ENCODE measurements at regions not wholly inside any gene's neighbourhood (a gene's known extent, or its start where the extent isn't known, plus 50 kb on each side); places are given as distances from the start of the nearest gene placed in this dataset.
"Not testable (repeated sequence)": the region's sequence is repeated elsewhere in the genome, so short reads cannot be mapped to it uniquely, and the experiment has no call there.

GRCh38 chr1:235059221-235059620, 69.4 kb downstream of the TOMM20 start:
- DNase-seq, result no peak

- no peak for DNase-seq
Observed at GRCh38 chr1:235058695-235059094, 69.9 kb downstream of the TOMM20 start.

DNA sequence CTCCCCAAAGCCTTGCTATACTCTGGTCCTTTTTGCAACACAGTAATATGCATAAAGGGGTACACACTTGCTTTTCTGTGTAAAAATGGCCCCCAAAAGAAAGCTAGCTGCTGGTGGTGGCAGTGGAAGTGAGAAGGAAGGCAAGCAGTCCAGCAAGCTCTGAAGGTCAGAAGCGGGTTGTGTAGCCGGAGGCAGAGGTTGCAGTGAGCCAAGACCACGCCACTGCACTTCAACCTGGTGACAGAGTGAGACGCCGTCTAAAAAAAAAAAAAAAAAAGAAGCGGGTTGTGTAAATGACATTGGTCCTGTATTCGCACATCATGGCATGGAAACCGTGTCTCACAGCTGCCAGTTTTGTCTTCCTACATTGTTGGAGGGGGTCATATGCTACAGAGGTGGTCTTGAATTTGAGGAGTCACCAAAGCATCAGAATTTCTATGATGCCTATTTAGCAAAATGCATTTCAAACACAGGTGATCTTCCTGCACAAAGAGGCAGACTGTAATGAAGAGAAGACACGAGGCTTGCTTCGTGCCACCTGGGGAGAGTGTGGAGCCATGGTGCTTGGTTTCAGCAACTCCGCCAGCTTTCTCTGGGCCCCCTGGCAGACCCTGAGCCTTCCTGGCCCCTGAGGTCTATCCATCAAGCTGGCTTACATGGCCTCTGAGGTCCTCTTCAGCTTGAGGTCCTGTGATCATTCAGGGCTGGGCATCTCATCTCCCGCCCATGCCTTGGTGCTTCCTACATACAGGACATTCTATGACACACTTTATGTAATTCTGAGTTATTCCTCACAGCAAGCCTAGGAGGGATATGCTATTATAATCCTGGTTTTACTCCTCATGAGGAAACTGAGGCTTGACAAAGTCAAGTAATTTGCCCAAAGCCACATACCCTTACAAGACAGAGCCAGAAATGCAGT, 71.0 kb downstream of the TOMM20 start:
- no peak for DNase-seq

DNA sequence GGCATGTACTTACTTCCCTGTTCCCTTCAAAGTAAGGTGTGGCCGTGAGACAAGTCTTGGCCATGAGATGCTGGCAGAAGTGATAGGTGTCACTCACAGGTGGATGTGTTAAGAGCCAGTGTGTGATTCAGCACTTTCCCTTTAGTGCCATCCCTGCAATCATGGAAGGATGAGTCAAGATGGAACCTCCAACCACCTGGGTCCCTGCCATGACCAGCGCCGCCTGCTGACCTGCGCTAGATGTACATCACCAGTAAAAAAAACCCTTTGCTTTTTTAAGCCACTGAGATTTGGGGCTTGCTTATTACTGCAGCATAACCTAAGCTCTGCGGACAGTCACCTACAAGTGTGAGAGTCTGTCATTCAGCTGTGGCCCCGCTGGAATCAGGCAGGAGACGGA, 71.7 kb downstream of the TOMM20 start:
- no peak for DNase-seq

DNA sequence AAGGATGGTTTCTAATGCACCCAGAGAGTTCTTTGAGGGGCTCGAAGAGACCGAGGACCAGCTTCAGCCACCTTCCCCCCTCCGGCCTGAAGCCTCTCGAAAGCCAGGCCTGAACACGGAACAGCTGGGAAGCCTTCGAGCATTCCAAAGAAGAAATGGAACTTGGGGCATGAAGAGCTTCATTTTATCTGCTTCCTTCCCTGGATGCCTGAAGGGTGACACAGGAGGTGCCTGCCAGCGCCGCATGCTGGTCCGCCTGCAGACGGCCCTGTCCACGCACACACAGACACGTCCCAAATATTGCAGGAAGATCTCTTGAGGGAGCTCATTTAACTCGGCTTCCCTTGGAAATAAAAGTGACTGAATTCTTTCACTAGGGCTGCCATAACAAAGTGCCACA, 73.7 kb downstream of the TOMM20 start:
- no peak for DNase-seq

GRCh38 chr1:235054466-235054865, 74.2 kb downstream of the TOMM20 start:
- no peak for DNase-seq

GRCh38 chr1:235052067-235053008, 76.3 kb downstream of the TOMM20 start:
- DNase-seq, result no peak

GRCh38 chr1:235051521-235051920, 77.1 kb downstream of the TOMM20 start:
- DNase-seq, result no peak

DNA sequence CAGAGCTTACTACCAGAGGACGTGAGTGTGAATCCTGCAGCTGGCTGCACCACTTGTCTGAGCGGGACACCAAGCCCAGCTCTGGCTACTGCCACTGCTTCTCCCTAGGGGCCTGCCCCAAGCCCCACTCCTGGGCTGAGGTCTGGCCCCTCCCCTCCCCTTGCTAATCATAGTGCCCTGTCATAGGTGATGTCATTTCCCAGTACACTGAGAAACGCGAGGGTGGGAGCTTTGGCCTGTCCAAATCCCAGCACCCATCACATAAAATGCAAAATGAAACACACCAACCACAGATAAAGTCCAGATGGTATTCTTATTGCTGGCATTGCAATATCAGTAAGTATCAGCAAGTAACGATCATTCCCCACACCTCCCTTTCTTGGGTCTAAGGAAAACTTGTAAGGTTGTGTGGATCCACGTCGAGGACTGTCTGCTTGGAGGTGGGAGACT, 77.7 kb downstream of the TOMM20 start:
- DNase-seq, result no peak

DNA sequence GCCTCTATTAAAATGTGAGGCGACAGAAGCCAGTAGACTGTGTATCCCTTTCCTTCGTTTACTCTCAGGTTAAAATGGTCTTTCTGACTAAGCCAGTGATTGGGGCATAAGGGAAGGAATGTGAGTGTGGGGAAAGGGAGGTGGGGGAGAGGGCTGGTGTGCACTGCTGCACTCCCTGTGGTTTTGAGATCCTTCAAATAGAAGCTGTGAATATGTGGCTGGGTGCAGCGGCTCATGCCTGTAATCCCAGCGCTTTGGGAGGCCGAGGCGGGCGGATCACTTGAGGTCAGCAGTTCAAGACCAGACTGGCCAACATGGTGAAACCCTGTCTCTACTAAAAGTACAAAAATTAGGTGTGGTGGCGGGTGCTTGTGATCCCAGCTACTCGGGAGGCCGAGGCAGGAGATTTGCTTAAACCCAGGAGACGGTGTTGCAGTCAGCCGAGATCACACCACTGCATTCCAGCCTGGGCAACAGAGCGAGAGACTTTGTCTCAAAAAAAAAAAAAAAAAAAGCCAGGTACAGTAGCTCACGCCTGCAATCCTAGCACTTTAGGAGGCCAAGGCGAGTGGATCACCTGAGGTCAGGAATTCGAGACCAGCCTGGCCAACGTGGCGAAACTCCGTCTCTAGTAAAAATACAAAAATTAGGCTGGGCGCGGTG, 78.8 kb downstream of the TOMM20 start:
- not testable (repeated sequence) for DNase-seq

DNA sequence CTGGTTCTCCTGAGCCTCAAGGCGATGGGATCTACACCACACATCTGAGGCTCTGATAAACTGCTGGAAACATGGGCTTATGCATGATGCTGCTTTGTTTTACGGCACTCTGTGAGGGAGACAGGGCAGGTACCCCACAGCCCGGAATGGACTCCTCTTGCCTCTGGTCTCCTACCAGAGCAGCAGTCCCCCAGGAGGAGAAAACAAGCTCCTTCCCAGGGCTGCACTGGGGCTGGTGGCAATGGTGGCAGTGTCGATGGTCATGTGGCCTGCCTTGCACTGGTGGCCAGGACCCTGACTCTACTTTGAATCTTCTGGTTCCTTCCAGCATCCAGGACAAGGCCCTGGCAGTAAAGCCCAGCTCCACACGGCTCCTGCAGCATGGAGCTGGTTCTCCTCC, 79.4 kb downstream of the TOMM20 start:
- no peak for DNase-seq

DNA sequence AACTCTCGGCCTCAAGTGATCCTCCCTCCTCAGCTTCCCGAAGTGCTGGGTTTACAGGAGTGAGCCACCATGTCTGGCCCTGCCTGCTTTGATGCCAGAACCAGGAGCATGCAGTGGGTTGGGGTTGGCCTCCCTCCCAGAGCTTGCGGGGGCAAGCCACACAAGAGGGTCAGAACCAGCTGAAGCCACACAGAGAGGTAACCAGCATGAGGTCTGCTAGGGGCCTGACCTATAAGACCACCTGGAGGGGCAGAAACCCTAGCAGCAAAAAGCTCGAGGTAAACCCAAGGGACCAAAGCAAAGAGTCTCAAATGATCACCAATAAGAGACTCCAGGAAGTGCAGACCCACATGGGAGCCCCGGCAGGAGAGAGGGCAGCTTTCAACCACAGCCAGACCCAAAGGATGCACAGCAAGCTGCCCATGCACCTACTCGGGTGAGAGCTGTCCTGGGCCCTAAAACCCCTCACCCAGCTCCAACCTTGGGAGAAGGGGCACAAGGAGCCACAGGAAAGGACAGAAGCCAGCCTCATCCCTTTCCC, 81.2 kb downstream of the TOMM20 start:
- DNase-seq, result no peak

- no peak for DNase-seq
Observed at GRCh38 chr1:235045921-235046601, 82.6 kb downstream of the TOMM20 start.

DNA sequence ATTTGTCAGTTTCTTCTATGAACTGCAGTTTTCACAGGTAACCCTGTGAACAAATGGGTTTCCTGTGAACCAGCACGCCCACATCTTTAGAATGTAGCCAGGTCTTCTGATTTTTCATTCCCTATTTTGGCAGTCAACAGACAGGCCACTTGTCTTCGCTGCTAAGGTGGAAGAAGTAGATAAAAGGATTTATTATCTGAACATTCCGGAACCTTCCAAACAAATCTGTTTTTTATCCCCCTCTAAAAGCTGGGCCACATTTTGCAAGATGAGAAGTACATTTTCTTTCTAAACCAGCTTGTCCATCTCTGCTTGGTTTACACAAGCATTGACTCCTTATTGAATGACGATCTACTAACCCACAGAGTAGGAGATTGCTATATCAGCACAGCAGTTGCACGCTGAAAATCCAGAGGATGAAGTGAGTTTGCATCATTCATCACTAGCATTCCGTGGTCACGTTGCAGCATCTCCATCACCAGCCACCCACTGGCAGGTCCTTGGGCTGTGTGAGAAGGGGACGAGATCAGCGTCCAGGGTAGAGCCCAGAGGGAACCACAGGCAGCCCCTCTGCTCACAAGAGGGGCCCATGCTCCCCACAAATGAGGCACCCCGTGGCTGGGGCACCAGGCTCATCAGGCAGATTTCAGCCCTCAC, 83.5 kb downstream of the TOMM20 start:
- no peak for DNase-seq

DNA sequence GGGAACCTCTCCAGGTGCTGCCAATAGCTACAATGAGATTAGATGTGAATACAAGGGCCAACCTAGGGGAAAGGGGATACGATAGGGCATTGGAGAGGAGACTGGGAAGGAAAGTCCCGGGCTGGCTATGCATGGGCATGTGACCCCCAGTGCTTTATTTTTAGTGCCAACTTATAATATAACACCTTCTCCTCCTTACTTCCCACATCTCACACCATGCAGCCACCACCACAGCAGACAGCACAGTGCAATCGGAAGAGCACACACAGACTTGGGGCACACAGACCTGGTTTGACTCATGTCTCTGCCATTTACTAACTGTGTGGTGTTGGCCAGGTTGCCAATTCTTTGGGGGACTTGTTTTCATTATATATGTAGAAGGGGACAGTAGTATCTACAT, 85.4 kb downstream of the TOMM20 start:
- no peak for DNase-seq

GRCh38 chr1:235038701-235039100, 89.9 kb downstream of the TOMM20 start:
- no peak for DNase-seq

DNA sequence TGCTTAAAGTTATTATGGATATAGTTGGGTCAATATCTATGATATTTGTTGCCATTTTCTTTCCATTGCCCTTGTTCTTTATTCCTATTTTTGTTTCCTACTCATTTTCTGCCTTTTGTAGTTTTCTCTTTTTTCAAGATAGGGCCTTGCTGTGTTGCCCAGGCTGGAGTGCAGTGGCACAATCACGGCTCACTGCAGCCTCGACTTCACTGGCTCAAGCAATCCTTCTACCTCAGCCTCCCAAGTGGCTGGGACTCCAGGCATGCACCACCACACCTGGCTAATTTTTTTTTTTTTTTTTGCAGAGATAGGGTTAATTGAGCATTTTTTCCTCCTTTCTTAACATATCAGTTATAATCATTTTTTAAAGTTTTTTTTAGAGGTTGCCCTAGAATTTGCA, 92.7 kb downstream of the TOMM20 start:
- DNase-seq, result no peak

DNA sequence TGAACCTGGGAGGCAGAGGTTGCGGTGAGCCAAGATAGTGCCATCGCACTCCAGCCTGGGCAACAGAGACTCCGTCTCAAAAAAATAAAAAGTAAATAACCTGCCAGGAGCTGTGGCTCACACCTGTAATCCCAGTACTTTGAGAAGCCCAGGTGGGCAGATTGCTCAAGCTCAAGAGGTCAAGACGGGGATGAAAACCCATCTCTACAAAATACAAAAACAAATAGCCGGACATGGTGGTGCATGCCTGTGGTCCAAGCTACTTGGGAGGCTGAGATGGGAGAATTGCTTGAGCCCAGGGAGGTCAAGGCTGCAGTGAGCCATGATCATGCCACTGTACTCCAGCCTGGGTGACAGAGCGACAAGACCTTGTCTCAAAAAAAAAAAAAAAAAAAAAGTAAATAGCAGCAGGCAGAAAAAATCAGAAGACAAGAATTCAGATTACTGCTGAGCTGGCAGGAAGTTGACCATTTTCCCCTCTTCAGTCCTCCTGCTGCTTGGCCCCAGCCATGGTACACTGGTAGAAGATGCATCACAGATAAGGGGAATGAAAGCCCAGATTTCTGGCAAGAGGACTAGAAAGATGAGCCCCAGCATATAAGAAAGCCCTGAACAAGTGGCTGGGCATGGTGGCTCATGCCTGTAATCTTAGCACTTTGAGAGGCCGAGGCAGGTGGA, 97.6 kb downstream of the TOMM20 start:
- DNase-seq, result no peak

- DNase-seq, result no peak
Observed at GRCh38 chr1:235027862-235028250, 100.8 kb downstream of the TOMM20 start.

- DNase-seq, result no peak
Observed at GRCh38 chr1:235027076-235027861, 101.4 kb downstream of the TOMM20 start.

All from AML-193 (cell line).